B cell (primary cell): ENCODE measurements at regions not wholly inside any gene's neighbourhood (a gene's known extent, or its start where the extent isn't known, plus 50 kb on each side); places are given as distances from the start of the nearest gene placed in this dataset.

Experiments used
- ATAC-seq: fragments of 200-7000 bp; cut with Tn5 transposase; one replicate; pipeline ENCODE4 v1.10.0; 2021; ENCODE audit warnings: low read depth, mild to moderate bottlenecking, moderate number of reproducible peaks, moderate library complexity
- CTCF ChIA-PET: fragments of 350-600 bp; sonication (Branson Sonifier 250); formaldehyde crosslinking; loops from one replicate; lab custom pipeline; 2021; ENCODE audit warnings: antibody characterized with exemption, inconsistent platforms; lab: Charles Lee
- POLR2A ChIA-PET: fragments of 350-600 bp; sonication (Branson Sonifier 250); formaldehyde crosslinking; loops from one replicate; lab custom pipeline; 2021; ENCODE audit warnings: antibody characterized with exemption; lab: Charles Lee
- DNase-seq: peaks from one replicate; pipeline ENCODE4 v3.0.0; 2013
- H2AFZ ChIP-seq: 2 replicates; pipeline ENCODE4 v1.6.1; 2012; ENCODE audit warnings: mild to moderate bottlenecking, low read depth, low read length; ENCODE audit not compliant: insufficient read depth, poor library complexity, severe bottlenecking
- H3K27ac ChIP-seq, 2 donors: 1 replicate in 1 of 2; 2 replicates in 1 of 2; pipeline ENCODE4 v1.5.1; 2012 to 2013; ENCODE audit warnings: low read length in 2 of 2, mild to moderate bottlenecking in 2 of 2, moderate library complexity in 1 of 2
- H3K27me3 ChIP-seq, 4 experiments: fragments of 200-600 bp in 1 of 4; sonication (generic) in 1 of 4; replicated peaks in 1 of 4; 1 replicate in 2 of 4; 2 replicates in 2 of 4; pipeline versions ENCODE4 v1.6.1 to v1.7.0; 2013 to 2016; ENCODE audit warnings: low read length in 3 of 4, mild to moderate bottlenecking in 2 of 4, mixed read lengths in 1 of 4, moderate library complexity in 1 of 4; ENCODE audit not compliant: insufficient read depth in 4 of 4, control insufficient read depth in 3 of 4; ENCODE audit errors: control extremely low read depth in 1 of 4
- H3K36me3 ChIP-seq, 2 experiments: replicated peaks in 1 of 2; 1 replicate in 1 of 2; 2 replicates in 1 of 2; pipeline versions ENCODE4 v1.6.1 to v1.7.1; 2013; ENCODE audit warnings: low read length in 1 of 2; ENCODE audit not compliant: insufficient read depth in 2 of 2, control insufficient read depth in 1 of 2; ENCODE audit errors: control extremely low read depth in 1 of 2, extremely low read depth in 1 of 2
- H3K4me1 ChIP-seq, 2 donors: fragments of 200-600 bp in 1 of 2; sonication (generic) in 1 of 2; 1 replicate in 1 of 2; 2 replicates in 1 of 2; pipeline versions ENCODE4 v1.5.1 to v1.6.1; 2013 to 2017; ENCODE audit warnings: low read length in 2 of 2; ENCODE audit not compliant: control insufficient read depth in 2 of 2, insufficient read depth in 2 of 2
- H3K4me2 ChIP-seq: replicated peaks from 2 replicates; pipeline ENCODE3; 2012; ENCODE audit warnings: mild to moderate bottlenecking, low read depth, low read length; ENCODE audit not compliant: poor library complexity, severe bottlenecking
- H3K4me3 ChIP-seq, 5 experiments: fragments of 200-600 bp in 1 of 5; sonication (generic) in 1 of 5; 1 replicate in 3 of 5; 2 replicates in 2 of 5; pipeline versions ENCODE4 v1.5.1 to v1.7.0; 2011 to 2016; ENCODE audit warnings: low read length in 4 of 5, mild to moderate bottlenecking in 4 of 5, low read depth in 2 of 5, control low read depth in 1 of 5, moderate library complexity in 1 of 5; ENCODE audit not compliant: insufficient read depth in 1 of 5; ENCODE audit errors: control extremely low read depth in 1 of 5, extremely low read depth in 1 of 5
- H3K79me2 ChIP-seq: fragments of 200-600 bp; sonication (generic); one replicate; pipeline ENCODE4 v1.6.0; 2016; ENCODE audit warnings: low read length; ENCODE audit not compliant: control insufficient read depth, insufficient read depth
- H3K9ac ChIP-seq: fragments of 200-600 bp; sonication (generic); 2 replicates; pipeline ENCODE4 v1.6.1; 2017; ENCODE audit warnings: mild to moderate bottlenecking, low read length, moderate library complexity
- H3K9me3 ChIP-seq, 3 donors: one replicate each; pipeline versions ENCODE4 v1.6.1 to v1.7.1; 2013; ENCODE audit warnings: low read length in 2 of 3; ENCODE audit not compliant: control insufficient read depth in 2 of 3, insufficient read depth in 1 of 3; ENCODE audit errors: control extremely low read depth in 1 of 3
- H4K20me1 ChIP-seq: 2 replicates; pipeline ENCODE4 v1.6.0; 2012; ENCODE audit warnings: mild to moderate bottlenecking, low read length; ENCODE audit not compliant: insufficient read depth, control insufficient read depth, poor library complexity, severe bottlenecking
- H3K27ac Mint-ChIP-seq: one replicate; pipeline ENCODE4 v1.8.0; 2021; ENCODE audit warnings: mixed read lengths
- H3K27me3 Mint-ChIP-seq: one replicate; pipeline ENCODE4 v1.8.0; 2021; ENCODE audit warnings: mixed read lengths
- H3K4me1 Mint-ChIP-seq: one replicate; pipeline ENCODE4 v1.8.0; 2021; ENCODE audit warnings: mixed read lengths
- H3K4me3 Mint-ChIP-seq: one replicate; pipeline ENCODE4 v1.8.0; 2021; ENCODE audit warnings: mixed read lengths
- H3K9me3 Mint-ChIP-seq: one replicate; pipeline ENCODE4 v1.8.0; 2022; ENCODE audit warnings: mixed read lengths; ENCODE audit not compliant: insufficient read depth
- CTCF ChIP-seq: fragments of 200-600 bp; IDR thresholded peaks from one replicate; pipeline ENCODE4 v1.8.0; 2022; ENCODE audit warnings: antibody characterized with exemption, mild to moderate bottlenecking
- EZH2 ChIP-seq: IDR thresholded peaks from 2 replicates; pipeline ENCODE4 v1.6.1; 2012; ENCODE audit warnings: borderline replicate concordance, low read depth, mild to moderate bottlenecking, moderate library complexity, low read length; ENCODE audit not compliant: insufficient read depth, poor library complexity, severe bottlenecking
- WGBS: methylation state at CpG from one replicate; pipeline ENCODE4 v1.1.5; 2013; ENCODE audit warnings: missing lambda C conversion rate; ENCODE audit not compliant: insufficient coverage; 5-methylcytosine and 5-hydroxymethylcytosine counted together
- intact Hi-C: fragments of 100-400 bp; cut with micrococcal nuclease; formaldehyde crosslinking; loops from one replicate; pipeline ENCODE4 v1.10.0; 2022

- no peak overlapping the region for H3K4me3 Mint-ChIP-seq
- Histone ChIP-seq H3K9me3 (no peaks in the 10 kb centered on the region), H2AFZ (no peak overlapping the region), H3K9ac (no peak overlapping the region), H3K79me2 (no peaks in the 10 kb centered on the region), H3K36me3 (no peaks in the 10 kb centered on the region), H3K4me1 (no peaks in the 10 kb centered on the region), H3K4me3 (no peak overlapping the region), H3K27me3 (no peaks in the 10 kb centered on the region), H3K27ac (no peak overlapping the region), H4K20me1 (no peaks in the 10 kb centered on the region), H3K4me2 (no peak overlapping the region)
- TF ChIP-seq EZH2 (no peak), CTCF (no peak)
- DNase-seq (no peak), ATAC-seq (no peak)
- H3K9me3 Mint-ChIP-seq: peaks cover 4% of the 10 kb centered on the region
- ChIA-PET CTCF (no interaction called here), POLR2A (no interaction called here)
- intact Hi-C loops: no loop called here
- peaks cover 25% of the 10 kb centered on the region for H3K27me3 Mint-ChIP-seq
- peaks cover 5% of the 10 kb centered on the region for H3K4me1 Mint-ChIP-seq
- no CpG with 5 or more reads among the region's 1 CpG for WGBS
- no peak overlapping the region for H3K27ac Mint-ChIP-seq
Measured at GRCh38 chr1:244762629-244763028, 72.8 kb upstream of the COX20 start.

DNA sequence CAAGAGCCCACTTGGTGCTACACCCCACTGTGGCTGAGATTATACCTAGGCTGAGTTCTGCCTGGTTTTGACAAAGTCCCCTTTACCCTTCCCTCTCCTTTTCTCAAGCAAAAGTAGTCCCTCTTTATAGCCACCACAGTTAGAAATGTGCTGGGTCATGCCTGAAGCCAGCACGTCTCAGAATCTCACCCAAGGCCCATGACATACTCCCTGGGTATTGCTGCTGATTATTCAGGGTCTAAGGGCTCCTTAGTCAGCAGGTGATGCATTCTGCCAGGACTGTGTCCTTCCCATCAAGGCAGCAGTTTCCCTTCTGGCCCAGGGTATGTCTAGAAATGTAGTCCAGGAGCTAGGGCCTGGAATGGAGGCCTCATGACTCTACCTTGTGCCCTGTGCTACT is 67.3 kb upstream of the COX20 start:
- H3K27ac ChIP-seq: no peak overlapping the region
- H3K4me3 Mint-ChIP-seq: no peak overlapping the region
- H3K9ac ChIP-seq: no peak overlapping the region
- H3K4me3 ChIP-seq: no peak overlapping the region
- no peak overlapping the region for H3K4me2 ChIP-seq
- no peaks in the 10 kb centered on the region for H3K4me1 Mint-ChIP-seq
- ATAC-seq (no peak), DNase-seq (no peak)
- CTCF ChIA-PET: no interaction called here
- H3K4me1 ChIP-seq: no peaks in the 10 kb centered on the region
- no peak overlapping the region for H2AFZ ChIP-seq
- peaks cover 27% of the 10 kb centered on the region for H3K27me3 Mint-ChIP-seq
- 75% methylated on average over 1 of the region's 1 CpG for WGBS
- H4K20me1 ChIP-seq: no peaks in the 10 kb centered on the region
- H3K27ac Mint-ChIP-seq: no peak overlapping the region
- POLR2A ChIA-PET: no interaction called here
- peaks cover 0 to 2% (median 0%) of the 10 kb centered on the region in 4 experiments for H3K27me3 ChIP-seq
- no peaks in the 10 kb centered on the region for H3K9me3 Mint-ChIP-seq
- no peaks in the 10 kb centered on the region for H3K9me3 ChIP-seq
- intact Hi-C loops: no loop called here
- no peaks in the 10 kb centered on the region for H3K79me2 ChIP-seq
- TF ChIP-seq EZH2 (no peak), CTCF (no peak)
- H3K36me3 ChIP-seq: no peaks in the 10 kb centered on the region
